ENCODE measurements at regions not wholly inside any gene's neighbourhood (a gene's known extent, or its start where the extent isn't known, plus 50 kb on each side); places are given as distances from the start of the nearest gene placed in this dataset.
A peak's percentile ranks its signal among the peaks of the same experiment; 100 is the strongest.
"Not testable (repeated sequence)": the region's sequence is repeated elsewhere in the genome, so short reads cannot be mapped to it uniquely, and the experiment has no call there.

DNA sequence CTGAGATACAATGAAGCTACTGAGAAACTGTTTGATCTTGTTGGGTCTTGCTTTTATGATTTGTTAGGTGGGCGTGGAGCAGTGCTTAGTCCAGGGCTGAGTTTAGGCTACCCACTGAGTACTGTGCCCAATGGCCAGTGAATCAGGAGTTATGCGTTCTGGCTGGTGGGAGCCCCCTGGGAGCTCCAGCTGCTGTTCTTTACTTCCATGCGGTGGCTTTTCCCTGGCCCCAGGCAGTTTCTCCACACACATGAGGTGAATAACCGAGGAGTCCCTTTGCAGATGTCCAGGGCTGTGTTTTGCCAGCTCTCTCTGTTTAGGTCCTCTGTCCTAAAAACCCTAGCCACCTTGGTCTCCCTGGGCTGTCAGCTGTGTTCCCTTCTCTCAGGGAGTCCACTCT lies 106.5 kb downstream of the KLF13 start:
- H3K36me3 ChIP-seq (ENCODE audit: control insufficient read depth, insufficient read depth, low read length), result no peaks in the 10 kb centered on the region
- H3K4me3 ChIP-seq (ENCODE audit: low read depth, low read length), result no peak overlapping the region
- H3K4me1 ChIP-seq (ENCODE audit: control insufficient read depth, insufficient read depth, low read length), result no peaks in the 10 kb centered on the region
- H3K9ac ChIP-seq (ENCODE audit: low read depth, low read length), result no peak overlapping the region
- no peaks in the 10 kb centered on the region for H3K9me3 ChIP-seq (ENCODE audit: control insufficient read depth, insufficient read depth, low read length)
- H3K27me3 ChIP-seq (ENCODE audit: control insufficient read depth, insufficient read depth, low read length), result peaks cover 2% of the 10 kb centered on the region

GRCh38 chr15:31433574-31433973 lies 106.9 kb downstream of the KLF13 start:
- Histone ChIP-seq H3K36me3 (ENCODE audit: control insufficient read depth, insufficient read depth, low read length) (no peaks in the 10 kb centered on the region), H3K9ac (ENCODE audit: low read depth, low read length) (no peak overlapping the region), H3K9me3 (ENCODE audit: control insufficient read depth, insufficient read depth, low read length) (no peaks in the 10 kb centered on the region), H3K27me3 (ENCODE audit: control insufficient read depth, insufficient read depth, low read length) (peaks cover 2% of the 10 kb centered on the region), H3K4me1 (ENCODE audit: control insufficient read depth, insufficient read depth, low read length) (no peaks in the 10 kb centered on the region), H3K4me3 (ENCODE audit: low read depth, low read length) (no peak overlapping the region)

GRCh38 chr15:31434275-31434587 lies 107.6 kb downstream of the KLF13 start:
- no peaks in the 10 kb centered on the region for H3K4me1 ChIP-seq (ENCODE audit: control insufficient read depth, insufficient read depth, low read length)
- H3K4me3 ChIP-seq (ENCODE audit: low read depth, low read length), result no peak overlapping the region
- no peak overlapping the region for H3K9ac ChIP-seq (ENCODE audit: low read depth, low read length)
- H3K9me3 ChIP-seq (ENCODE audit: control insufficient read depth, insufficient read depth, low read length), result no peaks in the 10 kb centered on the region
- no peaks in the 10 kb centered on the region for H3K36me3 ChIP-seq (ENCODE audit: control insufficient read depth, insufficient read depth, low read length)
- peaks cover 2% of the 10 kb centered on the region for H3K27me3 ChIP-seq (ENCODE audit: control insufficient read depth, insufficient read depth, low read length)

DNA sequence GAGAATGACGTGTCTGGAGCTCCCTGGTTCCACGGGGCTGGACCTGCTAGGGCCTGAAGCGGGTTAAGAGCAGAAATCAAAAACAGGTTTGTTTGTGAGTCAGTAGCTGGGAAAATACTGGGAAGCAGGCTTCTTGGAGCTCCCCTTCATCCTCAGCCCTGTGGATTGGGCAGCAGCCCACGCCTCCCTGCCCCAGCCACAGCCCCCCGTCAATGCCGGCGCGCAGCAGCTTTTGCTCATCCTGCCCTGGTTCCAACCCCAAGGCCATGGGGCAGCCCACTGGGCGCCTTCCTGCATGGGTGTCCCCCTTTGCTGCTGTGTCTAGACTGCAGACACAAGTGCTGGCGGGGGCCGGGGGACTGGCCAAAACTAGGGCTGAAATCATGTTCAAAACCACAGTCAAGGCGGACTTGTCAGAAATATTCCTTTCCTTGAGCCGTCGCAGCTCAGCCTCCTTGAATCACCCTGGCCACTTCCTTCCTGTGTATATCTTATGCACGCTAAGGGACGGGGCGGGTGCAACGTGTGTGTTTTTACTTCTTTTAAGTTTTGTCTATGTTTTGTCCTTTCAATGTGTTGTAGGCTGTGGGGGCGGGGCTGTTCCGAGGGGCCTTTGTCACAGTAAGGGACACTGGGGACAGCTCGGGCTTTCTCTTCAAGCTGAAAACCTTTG lies 108.1 kb downstream of the KLF13 start:
- peaks cover 2% of the 10 kb centered on the region for H3K27me3 ChIP-seq (ENCODE audit: control insufficient read depth, insufficient read depth, low read length)
- no peak overlapping the region for H3K9ac ChIP-seq (ENCODE audit: low read depth, low read length)
- H3K4me3 ChIP-seq (ENCODE audit: low read depth, low read length), result no peak overlapping the region
- H3K36me3 ChIP-seq (ENCODE audit: control insufficient read depth, insufficient read depth, low read length), result no peaks in the 10 kb centered on the region
- H3K4me1 ChIP-seq (ENCODE audit: control insufficient read depth, insufficient read depth, low read length), result no peaks in the 10 kb centered on the region
- no peaks in the 10 kb centered on the region for H3K9me3 ChIP-seq (ENCODE audit: control insufficient read depth, insufficient read depth, low read length)

GRCh38 chr15:31435261-31435911 lies 108.8 kb downstream of the KLF13 start:
- Histone ChIP-seq H3K27me3 (ENCODE audit: control insufficient read depth, insufficient read depth, low read length) (peaks cover 4% of the 10 kb centered on the region), H3K9me3 (ENCODE audit: control insufficient read depth, insufficient read depth, low read length) (no peaks in the 10 kb centered on the region), H3K9ac (ENCODE audit: low read depth, low read length) (no peak overlapping the region), H3K4me1 (ENCODE audit: control insufficient read depth, insufficient read depth, low read length) (no peaks in the 10 kb centered on the region), H3K4me3 (ENCODE audit: low read depth, low read length) (no peak overlapping the region), H3K36me3 (ENCODE audit: control insufficient read depth, insufficient read depth, low read length) (no peaks in the 10 kb centered on the region)

DNA sequence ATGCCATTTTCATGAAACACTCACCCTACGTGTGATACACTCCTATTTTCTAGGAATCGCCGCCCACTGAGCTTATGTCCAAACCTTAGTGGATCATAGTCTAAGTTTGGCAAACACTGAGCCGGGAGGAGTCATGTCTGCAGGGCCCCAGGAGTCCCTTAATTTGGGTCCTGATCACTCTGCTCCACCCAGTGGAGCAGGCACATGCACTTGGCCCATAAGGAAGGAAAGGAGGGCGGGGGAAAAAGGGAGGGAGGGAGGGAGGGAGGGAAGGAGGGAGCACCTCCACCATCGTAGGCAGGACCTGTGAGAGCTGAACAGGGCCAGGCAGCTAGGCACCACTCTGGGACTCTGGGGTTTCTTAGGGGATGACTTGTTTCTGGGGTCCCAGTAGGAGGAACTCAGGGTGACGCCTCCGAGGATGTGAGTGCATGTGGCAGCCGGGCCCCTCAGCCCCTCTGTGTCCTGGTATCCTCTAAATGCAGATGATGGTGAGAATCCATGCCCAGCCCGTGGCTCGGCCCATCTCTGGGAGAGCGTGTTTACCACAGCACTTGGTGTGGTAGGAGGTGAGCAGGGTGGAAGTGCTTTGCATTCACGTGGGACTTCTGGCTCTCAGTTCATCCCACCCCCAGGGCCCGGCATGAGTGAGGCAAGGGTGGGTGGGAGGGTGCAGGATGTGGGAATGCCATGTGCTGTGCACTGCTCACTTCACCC lies 109.4 kb downstream of the KLF13 start:
- Histone ChIP-seq H3K27me3 (ENCODE audit: control insufficient read depth, insufficient read depth, low read length) (peaks cover 7% of the 10 kb centered on the region), H3K4me1 (ENCODE audit: control insufficient read depth, insufficient read depth, low read length) (no peaks in the 10 kb centered on the region), H3K4me3 (ENCODE audit: low read depth, low read length) (no peak overlapping the region), H3K9ac (ENCODE audit: low read depth, low read length) (no peak overlapping the region), H3K9me3 (ENCODE audit: control insufficient read depth, insufficient read depth, low read length) (no peaks in the 10 kb centered on the region), H3K36me3 (ENCODE audit: control insufficient read depth, insufficient read depth, low read length) (no peaks in the 10 kb centered on the region)

DNA sequence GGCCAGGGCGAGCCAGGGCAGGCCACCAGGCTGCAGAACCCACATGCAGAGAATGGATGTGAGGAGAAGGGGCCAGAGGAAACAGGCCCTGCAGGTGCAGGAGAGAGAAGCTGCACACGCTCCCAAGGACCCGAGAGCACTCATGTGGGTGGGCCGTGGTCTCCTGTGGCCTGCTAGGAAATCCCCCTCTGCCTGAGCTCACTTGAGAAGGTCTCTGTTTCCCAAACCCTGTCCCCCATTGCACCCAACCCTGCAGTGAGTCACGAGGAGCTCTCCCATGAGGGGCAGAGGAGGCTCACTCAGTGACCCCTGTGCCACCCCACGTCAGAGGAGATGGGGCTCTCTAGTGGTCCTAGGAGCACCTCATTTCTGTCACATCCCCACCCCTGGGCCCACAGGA lies 111.1 kb downstream of the KLF13 start:
- Histone ChIP-seq H3K36me3 (ENCODE audit: control insufficient read depth, insufficient read depth, low read length) (no peaks in the 10 kb centered on the region), H3K4me1 (ENCODE audit: control insufficient read depth, insufficient read depth, low read length) (no peaks in the 10 kb centered on the region)

GRCh38 chr15:31438601-31439265 lies 112.1 kb downstream of the KLF13 start:
- Histone ChIP-seq H3K9me3 (ENCODE audit: control insufficient read depth, insufficient read depth, low read length) (no peaks in the 10 kb centered on the region), H3K9ac (ENCODE audit: low read depth, low read length) (no peak overlapping the region), H3K36me3 (ENCODE audit: control insufficient read depth, insufficient read depth, low read length) (no peaks in the 10 kb centered on the region), H3K27me3 (ENCODE audit: control insufficient read depth, insufficient read depth, low read length) (peaks cover 19% of the 10 kb centered on the region), H3K4me1 (ENCODE audit: control insufficient read depth, insufficient read depth, low read length) (no peaks in the 10 kb centered on the region), H3K4me3 (ENCODE audit: low read depth, low read length) (no peak overlapping the region)

More for the DNA sequence above, 111.1 kb downstream of the KLF13 start:
- H3K4me3 ChIP-seq (ENCODE audit: low read depth, low read length), result no peak overlapping the region
- H3K27me3 ChIP-seq (ENCODE audit: control insufficient read depth, insufficient read depth, low read length), result peaks cover 19% of the 10 kb centered on the region
- H3K9me3 ChIP-seq (ENCODE audit: control insufficient read depth, insufficient read depth, low read length), result no peaks in the 10 kb centered on the region
- H3K9ac ChIP-seq (ENCODE audit: low read depth, low read length), result no peak overlapping the region

- no peaks in the 10 kb centered on the region for H3K36me3 ChIP-seq (ENCODE audit: control insufficient read depth, insufficient read depth, low read length)
- no peak overlapping the region for H3K9ac ChIP-seq (ENCODE audit: low read depth, low read length)
- no peaks in the 10 kb centered on the region for H3K4me1 ChIP-seq (ENCODE audit: control insufficient read depth, insufficient read depth, low read length)
- no peak overlapping the region for H3K4me3 ChIP-seq (ENCODE audit: low read depth, low read length)
- H3K27me3 ChIP-seq (ENCODE audit: control insufficient read depth, insufficient read depth, low read length), result peaks cover 17% of the 10 kb centered on the region
- no peaks in the 10 kb centered on the region for H3K9me3 ChIP-seq (ENCODE audit: control insufficient read depth, insufficient read depth, low read length)
These were observed 112.7 kb downstream of the KLF13 start for GRCh38 chr15:31439328-31439727.

DNA sequence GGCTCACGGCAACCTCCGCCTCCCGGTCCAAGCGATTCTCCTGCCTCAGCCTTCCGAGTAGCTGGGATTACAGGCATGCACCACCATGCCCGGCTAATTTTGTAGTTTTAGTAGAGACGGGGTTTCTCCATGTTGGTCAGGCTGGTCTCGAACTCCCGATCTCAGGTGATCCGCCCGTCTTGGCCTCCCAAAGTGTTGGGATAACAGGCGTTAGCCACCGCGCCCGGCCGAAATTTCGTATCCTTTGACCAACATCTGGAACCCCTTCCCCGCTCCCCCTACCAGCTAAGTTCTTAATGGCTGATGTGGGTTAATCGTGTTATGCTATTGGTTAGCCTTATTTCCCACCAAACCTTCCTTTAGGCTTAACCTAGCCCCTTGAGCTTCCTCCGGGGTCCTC lies 113.6 kb downstream of the KLF13 start:
- H3K27me3 ChIP-seq (ENCODE audit: control insufficient read depth, insufficient read depth, low read length), result peaks cover 17% of the 10 kb centered on the region
- peak overlapping the region; percentile 43 for H3K4me3 ChIP-seq (ENCODE audit: low read depth, low read length)
- H3K9ac ChIP-seq (ENCODE audit: low read depth, low read length); H3K9me3 ChIP-seq (ENCODE audit: control insufficient read depth, insufficient read depth, low read length); H3K36me3 ChIP-seq (ENCODE audit: control insufficient read depth, insufficient read depth, low read length); H3K4me1 ChIP-seq (ENCODE audit: control insufficient read depth, insufficient read depth, low read length): not testable (repeated sequence)

DNA sequence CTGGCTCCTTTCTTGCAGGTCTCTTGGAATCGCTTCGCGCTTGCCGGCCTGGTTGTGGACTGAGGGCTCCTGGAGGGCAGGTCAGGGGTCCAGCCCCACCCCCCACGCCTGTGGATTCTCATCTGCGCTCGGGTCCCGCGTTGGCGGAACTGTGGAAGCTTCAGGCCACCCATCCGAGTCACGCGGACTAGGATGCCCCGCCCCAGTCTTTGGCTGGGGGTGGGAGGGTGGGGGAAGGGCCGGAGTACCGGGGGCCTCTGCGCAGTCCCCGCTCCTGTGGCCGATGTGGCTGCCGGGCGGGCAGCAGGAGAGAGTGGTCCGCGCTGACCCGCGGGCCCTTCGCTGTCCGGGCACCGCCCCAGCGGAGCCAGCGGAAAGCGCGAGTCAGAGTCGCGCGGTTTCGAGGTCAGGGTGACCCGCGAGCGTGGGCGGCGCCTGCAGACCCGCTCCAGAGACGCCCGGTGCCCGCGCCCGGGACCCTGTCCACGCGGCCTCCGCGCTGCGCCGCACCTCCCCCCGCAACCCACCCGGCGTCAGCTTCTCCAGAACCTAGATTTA lies 114.2 kb downstream of the KLF13 start:
- Histone ChIP-seq H3K36me3 (ENCODE audit: control insufficient read depth, insufficient read depth, low read length) (no peaks in the 10 kb centered on the region), H3K27me3 (ENCODE audit: control insufficient read depth, insufficient read depth, low read length) (peaks cover 17% of the 10 kb centered on the region), H3K9ac (ENCODE audit: low read depth, low read length) (no peak overlapping the region), H3K9me3 (ENCODE audit: control insufficient read depth, insufficient read depth, low read length) (no peaks in the 10 kb centered on the region), H3K4me1 (ENCODE audit: control insufficient read depth, insufficient read depth, low read length) (no peaks in the 10 kb centered on the region), H3K4me3 (ENCODE audit: low read depth, low read length) (peak overlapping the region; percentile 43)

Measured in iPS-15b (cell line).